ENCODE measurements at regions not wholly inside any gene's neighbourhood (a gene's known extent, or its start where the extent isn't known, plus 50 kb on each side); places are given as distances from the start of the nearest gene placed in this dataset.

DNA sequence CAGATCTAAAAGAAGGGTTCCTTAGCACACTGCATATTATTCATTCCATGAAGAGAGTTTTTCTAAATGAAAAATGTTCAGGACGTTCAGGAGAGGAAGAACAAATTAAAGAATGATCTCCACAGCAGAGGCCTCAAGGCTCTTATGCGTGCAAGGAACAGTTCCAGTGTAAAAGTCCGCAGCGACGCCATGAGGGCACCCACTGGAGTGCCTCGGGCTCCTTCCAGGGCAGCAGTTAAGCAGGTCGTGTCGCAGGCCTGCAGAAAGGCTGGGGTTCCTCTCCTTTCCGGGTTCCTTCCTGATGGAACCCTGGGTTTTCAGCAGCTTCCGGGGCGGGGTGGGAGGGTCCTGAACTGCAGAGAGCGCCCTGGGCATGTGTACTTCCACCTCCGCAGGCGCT lies 87.1 kb upstream of the SELENOP start:
- FAIRE-seq, result no peak
- Histone ChIP-seq H3K23ac (ENCODE audit: insufficient read length) (no peak overlapping the region), H2BK5ac (ENCODE audit: low read depth, low read length) (no peak overlapping the region), H3K14ac (ENCODE audit: insufficient read length) (no peak overlapping the region), H3K56ac (replicated peaks; ENCODE audit: insufficient read length, low read depth, low read length) (no peak overlapping the region), H4K91ac (replicated peaks; ENCODE audit: insufficient read length, low read length) (no peak overlapping the region), H4K8ac (ENCODE audit: extremely low read depth, insufficient read depth, low read length) (no peak overlapping the region), H3K79me2 (ENCODE audit: control insufficient read depth in 1 of 2, insufficient read depth in 2 of 2, low read length in 2 of 2) (no peaks in the 10 kb centered on the region), H3K23me2 (ENCODE audit: low read depth, low read length) (no peaks in the 10 kb centered on the region), H4K20me1 (replicated peaks in 1 of 2; ENCODE audit: control insufficient read depth in 1 of 2, insufficient read depth in 2 of 2, low read length in 2 of 2) (no peaks in the 10 kb centered on the region), H2BK12ac (ENCODE audit: low read depth, low read length) (no peak overlapping the region), H3K4ac (replicated peaks; ENCODE audit: insufficient read length, low read depth, low read length) (no peak overlapping the region), H3K18ac (ENCODE audit: extremely low read depth, low read length) (no peak overlapping the region), H3K9ac (replicated peaks in 1 of 4; ENCODE audit: extremely low read depth in 1 of 4, low read depth in 3 of 4, low read length in 3 of 4) (no peak overlapping the region), H2BK15ac (ENCODE audit: low read length) (no peak overlapping the region), H3K9me3 (ENCODE audit: insufficient read depth in 2 of 2, low read depth in 1 of 2, low read length in 1 of 2) (no peaks in the 10 kb centered on the region), H2BK20ac (ENCODE audit: low read length) (no peak overlapping the region), H3K27ac (ENCODE audit: low read depth, low read length) (no peak overlapping the region), H3K4me1 (replicated peaks in 1 of 4; ENCODE audit: control insufficient read depth in 3 of 4, insufficient read depth in 4 of 4, low read length in 3 of 4) (no peaks in the 10 kb centered on the region), H3K4me3 (ENCODE audit: extremely low read depth in 1 of 4, insufficient read depth in 2 of 4, low read depth in 3 of 4, low read length in 4 of 4) (no peak overlapping the region), H4K5ac (ENCODE audit: insufficient read length, low read depth, low read length) (no peak overlapping the region), H3K27me3 (replicated peaks in 1 of 4; ENCODE audit: control insufficient read depth in 3 of 4, extremely low read depth in 1 of 4, insufficient read depth in 3 of 4, low read length in 3 of 4) (no peaks in the 10 kb centered on the region), H3K4me2 (ENCODE audit: insufficient read depth in 1 of 2, low read depth in 2 of 2, low read length in 2 of 2) (no peak overlapping the region), H3K36me3 (ENCODE audit: control insufficient read depth in 2 of 4, insufficient read depth in 4 of 4, low read length in 3 of 4) (no peaks in the 10 kb centered on the region), H3K79me1 (ENCODE audit: low read depth, low read length) (no peaks in the 10 kb centered on the region), H2AFZ (ENCODE audit: low read length) (no peak overlapping the region), H2BK120ac (replicated peaks; ENCODE audit: low read depth, low read length) (no peak overlapping the region), H2AK5ac (ENCODE audit: low read depth, low read length) (no peak overlapping the region)
- TF ChIP-seq KDM1A (IDR thresholded peaks at IDR 0.05; ENCODE audit: borderline replicate concordance, low read length) (no peak), CTBP2 (IDR thresholded peaks at IDR 0.05; ENCODE audit: borderline replicate concordance, insufficient read depth, insufficient read length, low read length) (no peak), POU5F1 (IDR thresholded peaks at IDR 0.05; ENCODE audit: low read depth, low read length) (no peak), CBX5 (IDR thresholded peaks at IDR 0.05; ENCODE audit: low read depth, low read length) (no peak), CBX8 (IDR thresholded peaks at IDR 0.05; ENCODE audit: borderline replicate concordance, low read depth, low read length) (no peak), CHD1 (IDR thresholded peaks at IDR 0.05; ENCODE audit: low read depth, low read length) (no peak), JUN (IDR thresholded peaks at IDR 0.05; ENCODE audit: low read depth, low read length) (no peak)
- TF ChIP-seq, protein P1, sequence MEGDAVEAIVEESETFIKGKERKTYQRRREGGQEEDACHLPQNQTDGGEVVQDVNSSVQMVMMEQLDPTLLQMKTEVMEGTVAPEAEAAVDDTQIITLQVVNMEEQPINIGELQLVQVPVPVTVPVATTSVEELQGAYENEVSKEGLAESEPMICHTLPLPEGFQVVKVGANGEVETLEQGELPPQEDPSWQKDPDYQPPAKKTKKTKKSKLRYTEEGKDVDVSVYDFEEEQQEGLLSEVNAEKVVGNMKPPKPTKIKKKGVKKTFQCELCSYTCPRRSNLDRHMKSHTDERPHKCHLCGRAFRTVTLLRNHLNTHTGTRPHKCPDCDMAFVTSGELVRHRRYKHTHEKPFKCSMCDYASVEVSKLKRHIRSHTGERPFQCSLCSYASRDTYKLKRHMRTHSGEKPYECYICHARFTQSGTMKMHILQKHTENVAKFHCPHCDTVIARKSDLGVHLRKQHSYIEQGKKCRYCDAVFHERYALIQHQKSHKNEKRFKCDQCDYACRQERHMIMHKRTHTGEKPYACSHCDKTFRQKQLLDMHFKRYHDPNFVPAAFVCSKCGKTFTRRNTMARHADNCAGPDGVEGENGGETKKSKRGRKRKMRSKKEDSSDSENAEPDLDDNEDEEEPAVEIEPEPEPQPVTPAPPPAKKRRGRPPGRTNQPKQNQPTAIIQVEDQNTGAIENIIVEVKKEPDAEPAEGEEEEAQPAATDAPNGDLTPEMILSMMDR (IDR thresholded peaks at IDR 0.05; ENCODE audit: control extremely low read depth in 1 of 3, insufficient read depth in 1 of 3, low read depth in 1 of 3, low read length in 3 of 3), result no peak
- TF ChIP-seq, protein P2, sequence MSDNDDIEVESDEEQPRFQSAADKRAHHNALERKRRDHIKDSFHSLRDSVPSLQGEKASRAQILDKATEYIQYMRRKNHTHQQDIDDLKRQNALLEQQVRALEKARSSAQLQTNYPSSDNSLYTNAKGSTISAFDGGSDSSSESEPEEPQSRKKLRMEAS (IDR thresholded peaks at IDR 0.05), result no peak
- ChIA-PET POLR2A (ENCODE audit: partially characterized antibody) (no interaction called here), CTCF (ENCODE audit: partially characterized antibody) (interaction anchor here (0.8 to 1.8 kb wide), 3 partner anchors 9 to 54 kb away, joined by 3 to 7 read pairs (median 3); no protein-coding TSS in a partner anchor)
- DNase-seq (ENCODE audit: low read depth in 1 of 2, low spot score in 2 of 2), result no peak
- 97% methylated on average over 9 of the region's 14 CpGs; no CpG with 5 or more reads in 1 of the 2 experiments for WGBS, 2 experiments (ENCODE audit: extremely low coverage in 1 of 2, insufficient coverage in 1 of 2, insufficient read length in 1 of 2, insufficient replicate concordance in 2 of 2, low coverage in 1 of 2, low lambda C conversion rate in 2 of 2, missing lambda C conversion rate in 1 of 2)
